ENCODE measurements at regions not wholly inside any gene's neighbourhood (a gene's known extent, or its start where the extent isn't known, plus 50 kb on each side); places are given as distances from the start of the nearest gene placed in this dataset.

DNA sequence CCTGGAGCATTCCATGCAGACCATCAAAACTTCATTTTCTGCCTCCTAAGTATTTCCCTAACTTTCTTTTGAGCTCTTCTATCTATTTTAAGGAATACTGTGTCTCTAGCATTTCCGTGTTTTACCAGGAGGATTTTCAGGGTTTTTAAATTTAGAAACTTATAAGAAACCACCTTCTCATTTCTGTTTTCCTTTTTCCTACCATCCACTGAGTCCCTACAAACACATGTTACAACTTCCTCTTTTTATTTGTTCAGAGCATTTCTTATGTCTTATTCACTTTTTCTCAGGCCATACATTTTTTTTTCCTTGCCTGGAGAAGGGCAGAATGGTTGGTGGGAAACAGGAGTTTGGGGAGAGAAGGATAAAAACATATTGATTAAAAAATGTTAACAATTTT is 130.0 kb upstream of the BMP5 start:
- H3K36me3 ChIP-seq (ENCODE audit: control insufficient read depth in 2 of 2, insufficient read depth in 2 of 2, low read length in 2 of 2), result no peaks in the 10 kb centered on the region
- H3K9me3 ChIP-seq (ENCODE audit: control insufficient read depth in 2 of 2, low read length in 2 of 2), result no peaks in the 10 kb centered on the region
- no peak overlapping the region for H3K9ac ChIP-seq (ENCODE audit: low read depth in 1 of 2, low read length in 2 of 2)
- no peaks in the 10 kb centered on the region for H3K4me1 ChIP-seq (ENCODE audit: control insufficient read depth in 2 of 2, insufficient read depth in 2 of 2, low read length in 2 of 2)
- H3K27ac ChIP-seq (ENCODE audit: low read depth in 2 of 2, low read length in 2 of 2), result no peak overlapping the region
- no peak overlapping the region for H3K4me3 ChIP-seq (ENCODE audit: low read length in 2 of 2)
- H3K27me3 ChIP-seq (ENCODE audit: control insufficient read depth in 2 of 2, insufficient read depth in 2 of 2, low read length in 2 of 2), result no peaks in the 10 kb centered on the region

- H3K4me3 ChIP-seq (ENCODE audit: low read length in 2 of 2), result no peak overlapping the region
- H3K9me3 ChIP-seq (ENCODE audit: control insufficient read depth in 2 of 2, low read length in 2 of 2), result no peaks in the 10 kb centered on the region
- no peak overlapping the region for H3K9ac ChIP-seq (ENCODE audit: low read depth in 1 of 2, low read length in 2 of 2)
Measured at GRCh38 chr6:56004426-56004825, 129.0 kb upstream of the BMP5 start.

DNA sequence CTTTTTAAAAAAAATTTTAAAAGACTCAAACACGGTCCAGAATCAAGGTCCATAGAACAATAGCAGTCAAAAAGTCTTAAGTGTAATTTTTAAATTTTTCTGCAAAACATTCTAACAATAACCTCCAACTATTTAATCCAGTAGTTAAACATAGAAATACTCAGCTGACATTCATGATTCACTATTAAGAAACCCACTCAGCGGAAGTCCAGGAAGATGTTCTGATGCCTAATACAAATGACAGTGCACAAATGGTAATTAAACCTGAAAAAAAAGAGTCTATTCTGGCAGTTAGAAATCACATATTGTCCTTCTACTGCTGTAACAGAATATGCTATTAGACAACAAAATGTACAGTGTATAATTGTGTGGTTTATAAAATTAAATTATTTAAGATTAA is 128.2 kb upstream of the BMP5 start:
- H3K27ac ChIP-seq (ENCODE audit: low read depth in 2 of 2, low read length in 2 of 2), result no peak overlapping the region
- H3K4me1 ChIP-seq (ENCODE audit: control insufficient read depth in 2 of 2, insufficient read depth in 2 of 2, low read length in 2 of 2), result no peaks in the 10 kb centered on the region
- no peaks in the 10 kb centered on the region for H3K27me3 ChIP-seq (ENCODE audit: control insufficient read depth in 2 of 2, insufficient read depth in 2 of 2, low read length in 2 of 2)
- no peaks in the 10 kb centered on the region for H3K36me3 ChIP-seq (ENCODE audit: control insufficient read depth in 2 of 2, insufficient read depth in 2 of 2, low read length in 2 of 2)
- no peaks in the 10 kb centered on the region for H3K9me3 ChIP-seq (ENCODE audit: control insufficient read depth in 2 of 2, low read length in 2 of 2)
- no peak overlapping the region for H3K9ac ChIP-seq (ENCODE audit: low read depth in 1 of 2, low read length in 2 of 2)
- H3K4me3 ChIP-seq (ENCODE audit: low read length in 2 of 2), result no peak overlapping the region

More at GRCh38 chr6:56004426-56004825, 129.0 kb upstream of the BMP5 start:
- no peaks in the 10 kb centered on the region for H3K36me3 ChIP-seq (ENCODE audit: control insufficient read depth in 2 of 2, insufficient read depth in 2 of 2, low read length in 2 of 2)
- no peaks in the 10 kb centered on the region for H3K27me3 ChIP-seq (ENCODE audit: control insufficient read depth in 2 of 2, insufficient read depth in 2 of 2, low read length in 2 of 2)
- no peak overlapping the region for H3K27ac ChIP-seq (ENCODE audit: low read depth in 2 of 2, low read length in 2 of 2)
- H3K4me1 ChIP-seq (ENCODE audit: control insufficient read depth in 2 of 2, insufficient read depth in 2 of 2, low read length in 2 of 2), result no peaks in the 10 kb centered on the region

GRCh38 chr6:56002336-56002735 is 126.9 kb upstream of the BMP5 start:
- Histone ChIP-seq H3K27me3 (ENCODE audit: control insufficient read depth in 2 of 2, insufficient read depth in 2 of 2, low read length in 2 of 2) (no peaks in the 10 kb centered on the region), H3K4me3 (ENCODE audit: low read length in 2 of 2) (no peak overlapping the region), H3K27ac (ENCODE audit: low read depth in 2 of 2, low read length in 2 of 2) (no peak overlapping the region), H3K4me1 (ENCODE audit: control insufficient read depth in 2 of 2, insufficient read depth in 2 of 2, low read length in 2 of 2) (no peaks in the 10 kb centered on the region), H3K9me3 (ENCODE audit: control insufficient read depth in 2 of 2, low read length in 2 of 2) (no peaks in the 10 kb centered on the region), H3K36me3 (ENCODE audit: control insufficient read depth in 2 of 2, insufficient read depth in 2 of 2, low read length in 2 of 2) (no peaks in the 10 kb centered on the region), H3K9ac (ENCODE audit: low read depth in 1 of 2, low read length in 2 of 2) (no peak overlapping the region)

DNA sequence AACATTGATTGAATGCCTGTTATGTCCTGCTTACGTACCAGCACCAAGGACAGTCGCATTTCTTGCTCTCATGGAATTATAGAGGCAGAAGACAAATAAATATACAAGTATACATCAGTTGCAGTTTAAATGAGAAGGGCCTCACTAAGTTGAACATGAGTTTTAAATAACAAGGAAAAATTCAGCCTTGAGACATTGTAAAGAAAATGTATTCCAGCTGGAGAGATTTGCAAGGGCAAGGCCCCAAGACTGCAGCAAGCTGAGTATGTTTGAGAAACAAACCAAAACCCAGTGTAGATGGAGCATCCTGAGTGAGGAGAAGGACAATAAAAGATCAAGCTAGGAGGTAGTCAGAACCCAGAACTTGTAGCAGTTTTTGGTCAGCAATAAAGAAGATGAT is 123.2 kb upstream of the BMP5 start:
- no peak overlapping the region for H3K27ac ChIP-seq (ENCODE audit: low read depth in 2 of 2, low read length in 2 of 2)
- no peaks in the 10 kb centered on the region for H3K9me3 ChIP-seq (ENCODE audit: control insufficient read depth in 2 of 2, low read length in 2 of 2)
- H3K9ac ChIP-seq (ENCODE audit: low read depth in 1 of 2, low read length in 2 of 2), result no peak overlapping the region
- H3K27me3 ChIP-seq (ENCODE audit: control insufficient read depth in 2 of 2, insufficient read depth in 2 of 2, low read length in 2 of 2), result no peaks in the 10 kb centered on the region
- H3K36me3 ChIP-seq (ENCODE audit: control insufficient read depth in 2 of 2, insufficient read depth in 2 of 2, low read length in 2 of 2), result no peaks in the 10 kb centered on the region
- no peak overlapping the region for H3K4me3 ChIP-seq (ENCODE audit: low read length in 2 of 2)
- no peaks in the 10 kb centered on the region for H3K4me1 ChIP-seq (ENCODE audit: control insufficient read depth in 2 of 2, insufficient read depth in 2 of 2, low read length in 2 of 2)

GRCh38 chr6:55997223-55997874 is 122.0 kb upstream of the BMP5 start:
- no peaks in the 10 kb centered on the region for H3K9me3 ChIP-seq (ENCODE audit: control insufficient read depth in 2 of 2, low read length in 2 of 2)
- no peak overlapping the region for H3K9ac ChIP-seq (ENCODE audit: low read depth in 1 of 2, low read length in 2 of 2)
- no peaks in the 10 kb centered on the region for H3K4me1 ChIP-seq (ENCODE audit: control insufficient read depth in 2 of 2, insufficient read depth in 2 of 2, low read length in 2 of 2)
- H3K36me3 ChIP-seq (ENCODE audit: control insufficient read depth in 2 of 2, insufficient read depth in 2 of 2, low read length in 2 of 2), result no peaks in the 10 kb centered on the region
- H3K27ac ChIP-seq (ENCODE audit: low read depth in 2 of 2, low read length in 2 of 2), result no peak overlapping the region
- H3K27me3 ChIP-seq (ENCODE audit: control insufficient read depth in 2 of 2, insufficient read depth in 2 of 2, low read length in 2 of 2), result no peaks in the 10 kb centered on the region
- H3K4me3 ChIP-seq (ENCODE audit: low read length in 2 of 2), result no peak overlapping the region

DNA sequence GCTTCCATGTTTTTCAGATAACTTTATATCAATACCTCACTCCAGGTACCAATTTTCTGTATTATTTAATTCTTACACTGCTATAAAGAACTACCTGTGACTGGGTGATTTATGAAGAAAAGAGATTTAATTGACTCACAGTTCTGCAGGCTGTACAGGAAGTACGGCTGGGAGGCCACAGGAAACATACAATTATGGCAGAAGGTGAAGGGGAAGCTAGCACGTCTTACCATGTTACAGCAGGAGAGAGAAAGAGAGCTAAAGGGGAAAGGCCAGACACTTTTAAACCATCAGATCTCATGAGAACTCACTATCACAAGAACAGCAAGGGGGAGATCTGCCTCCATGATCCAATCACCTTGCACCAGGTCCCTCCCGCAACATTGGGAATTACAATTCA is 119.1 kb upstream of the BMP5 start:
- Histone ChIP-seq H3K4me3 (ENCODE audit: low read length in 2 of 2) (no peak overlapping the region), H3K9me3 (ENCODE audit: control insufficient read depth in 2 of 2, low read length in 2 of 2) (no peaks in the 10 kb centered on the region), H3K27ac (ENCODE audit: low read depth in 2 of 2, low read length in 2 of 2) (no peak overlapping the region), H3K27me3 (ENCODE audit: control insufficient read depth in 2 of 2, insufficient read depth in 2 of 2, low read length in 2 of 2) (no peaks in the 10 kb centered on the region), H3K4me1 (ENCODE audit: control insufficient read depth in 2 of 2, insufficient read depth in 2 of 2, low read length in 2 of 2) (no peaks in the 10 kb centered on the region), H3K9ac (ENCODE audit: low read depth in 1 of 2, low read length in 2 of 2) (no peak overlapping the region), H3K36me3 (ENCODE audit: control insufficient read depth in 2 of 2, insufficient read depth in 2 of 2, low read length in 2 of 2) (no peaks in the 10 kb centered on the region)

DNA sequence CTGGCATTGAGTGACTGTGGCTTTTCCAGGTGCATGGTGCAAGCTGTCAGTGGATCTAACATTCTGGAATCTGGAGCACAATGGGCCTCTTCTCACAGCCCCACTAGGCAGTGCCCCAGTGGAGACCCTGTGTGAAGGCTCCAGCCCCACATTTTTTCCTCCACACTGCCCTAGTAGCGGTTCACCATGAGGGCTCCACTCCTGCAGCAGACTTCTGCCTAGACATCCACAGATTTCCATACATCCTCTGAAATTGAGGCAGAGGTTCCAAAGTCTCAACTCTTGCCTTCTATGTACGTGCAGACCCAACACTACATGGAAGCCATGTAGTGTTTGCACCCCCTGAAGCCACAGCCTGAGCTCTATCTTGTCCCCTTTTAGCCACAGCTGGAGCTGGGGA is 118.0 kb upstream of the BMP5 start:
- no peaks in the 10 kb centered on the region for H3K4me1 ChIP-seq (ENCODE audit: control insufficient read depth in 2 of 2, insufficient read depth in 2 of 2, low read length in 2 of 2)
- no peaks in the 10 kb centered on the region for H3K27me3 ChIP-seq (ENCODE audit: control insufficient read depth in 2 of 2, insufficient read depth in 2 of 2, low read length in 2 of 2)
- no peak overlapping the region for H3K4me3 ChIP-seq (ENCODE audit: low read length in 2 of 2)
- no peak overlapping the region for H3K9ac ChIP-seq (ENCODE audit: low read depth in 1 of 2, low read length in 2 of 2)
- no peak overlapping the region for H3K27ac ChIP-seq (ENCODE audit: low read depth in 2 of 2, low read length in 2 of 2)
- H3K9me3 ChIP-seq (ENCODE audit: control insufficient read depth in 2 of 2, low read length in 2 of 2), result no peaks in the 10 kb centered on the region
- H3K36me3 ChIP-seq (ENCODE audit: control insufficient read depth in 2 of 2, insufficient read depth in 2 of 2, low read length in 2 of 2), result no peaks in the 10 kb centered on the region

DNA sequence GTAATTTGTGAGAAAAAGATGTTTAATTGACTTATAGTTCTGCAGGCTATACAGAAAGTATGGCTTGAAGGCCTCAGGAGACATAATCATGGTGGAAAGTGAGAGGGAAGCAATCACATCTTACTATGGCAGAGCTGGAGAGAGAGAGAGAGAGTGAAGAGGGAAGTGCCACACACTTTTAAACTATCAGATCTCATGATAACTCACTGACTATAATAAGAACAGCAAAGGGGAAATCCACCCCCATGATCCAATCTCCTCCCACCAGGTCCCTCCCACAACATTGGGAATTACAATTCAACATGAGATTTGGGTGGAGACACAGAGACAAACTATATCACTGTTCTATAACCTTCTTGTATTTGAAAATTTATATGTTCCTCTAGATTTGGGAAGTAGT is 117.2 kb upstream of the BMP5 start:
- Histone ChIP-seq H3K4me1 (ENCODE audit: control insufficient read depth in 2 of 2, insufficient read depth in 2 of 2, low read length in 2 of 2) (no peaks in the 10 kb centered on the region), H3K27ac (ENCODE audit: low read depth in 2 of 2, low read length in 2 of 2) (no peak overlapping the region), H3K9me3 (ENCODE audit: control insufficient read depth in 2 of 2, low read length in 2 of 2) (no peaks in the 10 kb centered on the region)

GRCh38 chr6:55985309-55985708 is 109.9 kb upstream of the BMP5 start:
- no peak overlapping the region for H3K4me3 ChIP-seq (ENCODE audit: low read length in 2 of 2)
- no peaks in the 10 kb centered on the region for H3K36me3 ChIP-seq (ENCODE audit: control insufficient read depth in 2 of 2, insufficient read depth in 2 of 2, low read length in 2 of 2)
- H3K4me1 ChIP-seq (ENCODE audit: control insufficient read depth in 2 of 2, insufficient read depth in 2 of 2, low read length in 2 of 2), result no peaks in the 10 kb centered on the region
- H3K27ac ChIP-seq (ENCODE audit: low read depth in 2 of 2, low read length in 2 of 2), result no peak overlapping the region
- H3K9ac ChIP-seq (ENCODE audit: low read depth in 1 of 2, low read length in 2 of 2), result no peak overlapping the region
- H3K27me3 ChIP-seq (ENCODE audit: control insufficient read depth in 2 of 2, insufficient read depth in 2 of 2, low read length in 2 of 2), result no peaks in the 10 kb centered on the region
- H3K9me3 ChIP-seq (ENCODE audit: control insufficient read depth in 2 of 2, low read length in 2 of 2), result no peaks in the 10 kb centered on the region

More for the DNA sequence above, 117.2 kb upstream of the BMP5 start:
- Histone ChIP-seq H3K9ac (ENCODE audit: low read depth in 1 of 2, low read length in 2 of 2) (no peak overlapping the region), H3K4me3 (ENCODE audit: low read length in 2 of 2) (no peak overlapping the region), H3K36me3 (ENCODE audit: control insufficient read depth in 2 of 2, insufficient read depth in 2 of 2, low read length in 2 of 2) (no peaks in the 10 kb centered on the region), H3K27me3 (ENCODE audit: control insufficient read depth in 2 of 2, insufficient read depth in 2 of 2, low read length in 2 of 2) (no peaks in the 10 kb centered on the region)

DNA sequence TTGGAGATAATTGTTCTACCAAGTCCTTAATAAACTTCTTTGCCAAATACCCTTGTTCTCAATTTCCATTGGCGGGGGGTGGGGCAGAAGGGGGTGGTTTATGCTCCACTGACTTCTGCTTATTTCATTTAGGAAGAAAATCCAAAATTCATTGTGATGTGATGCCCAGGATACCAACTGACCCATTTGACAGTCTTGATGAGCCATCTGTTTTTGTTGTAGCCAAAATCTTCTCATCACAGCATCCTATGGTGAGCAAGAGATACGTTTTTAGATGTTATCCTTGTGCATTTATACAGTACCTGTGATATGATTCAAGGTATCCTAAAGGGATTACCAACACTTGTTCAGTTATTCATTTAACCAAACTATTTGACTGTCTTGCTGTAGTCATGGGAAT is 108.5 kb upstream of the BMP5 start:
- Histone ChIP-seq H3K4me1 (ENCODE audit: control insufficient read depth in 2 of 2, insufficient read depth in 2 of 2, low read length in 2 of 2) (no peaks in the 10 kb centered on the region), H3K36me3 (ENCODE audit: control insufficient read depth in 2 of 2, insufficient read depth in 2 of 2, low read length in 2 of 2) (no peaks in the 10 kb centered on the region), H3K4me3 (ENCODE audit: low read length in 2 of 2) (no peak overlapping the region), H3K27me3 (ENCODE audit: control insufficient read depth in 2 of 2, insufficient read depth in 2 of 2, low read length in 2 of 2) (no peaks in the 10 kb centered on the region), H3K9ac (ENCODE audit: low read depth in 1 of 2, low read length in 2 of 2) (no peak overlapping the region), H3K27ac (ENCODE audit: low read depth in 2 of 2, low read length in 2 of 2) (no peak overlapping the region), H3K9me3 (ENCODE audit: control insufficient read depth in 2 of 2, low read length in 2 of 2) (no peaks in the 10 kb centered on the region)
